Amniotic stem cell (primary cell): ENCODE measurements at regions not wholly inside any gene's neighbourhood (a gene's known extent, or its start where the extent isn't known, plus 50 kb on each side); places are given as distances from the start of the nearest gene placed in this dataset.
"Not testable (repeated sequence)": the region's sequence is repeated elsewhere in the genome, so short reads cannot be mapped to it uniquely, and the experiment has no call there.

ENCODE experiments used
- DNase-seq: peaks from one replicate; lab custom pipeline; 2025; lab: John Stamatoyannopoulos, UW

DNA sequence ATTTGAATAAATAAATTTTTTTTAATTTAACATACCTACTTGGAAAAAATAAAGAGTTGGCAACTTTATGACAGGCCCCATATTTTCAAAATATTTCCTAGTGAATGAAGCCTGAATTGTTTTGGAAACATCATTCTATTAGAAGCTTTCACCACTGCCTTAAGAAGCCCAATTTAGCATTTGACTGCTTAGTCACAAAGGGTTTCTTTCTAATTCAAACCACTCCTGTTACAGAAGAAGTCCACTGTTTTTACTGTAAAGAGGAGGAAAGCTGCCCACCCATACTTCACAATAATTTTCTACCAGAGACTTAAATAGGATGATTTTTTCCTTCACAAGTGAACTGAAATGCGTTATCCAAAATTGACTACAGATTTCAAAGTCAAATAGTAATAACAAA, 534.6 kb upstream of the PTBP2 start:
- DNase-seq: no peak

DNA sequence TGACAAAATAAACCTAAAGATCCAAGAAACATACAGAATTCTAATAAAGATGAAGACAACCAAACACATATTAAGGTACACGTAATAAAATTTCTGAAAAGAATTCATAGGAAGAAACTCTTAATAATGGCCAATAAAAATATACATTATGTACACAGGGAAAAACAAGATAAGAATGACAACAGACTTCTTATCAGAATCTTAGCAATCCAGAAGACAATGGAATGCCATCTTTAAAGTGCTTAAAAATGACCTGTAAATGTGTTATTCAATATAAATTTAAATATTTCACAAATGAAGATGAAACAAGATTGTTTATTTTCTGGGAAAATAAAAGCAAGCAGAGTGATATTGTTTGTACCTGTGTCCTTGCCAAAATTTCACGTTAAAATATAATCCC, 530.4 kb upstream of the PTBP2 start:
- DNase-seq: no peak

DNA sequence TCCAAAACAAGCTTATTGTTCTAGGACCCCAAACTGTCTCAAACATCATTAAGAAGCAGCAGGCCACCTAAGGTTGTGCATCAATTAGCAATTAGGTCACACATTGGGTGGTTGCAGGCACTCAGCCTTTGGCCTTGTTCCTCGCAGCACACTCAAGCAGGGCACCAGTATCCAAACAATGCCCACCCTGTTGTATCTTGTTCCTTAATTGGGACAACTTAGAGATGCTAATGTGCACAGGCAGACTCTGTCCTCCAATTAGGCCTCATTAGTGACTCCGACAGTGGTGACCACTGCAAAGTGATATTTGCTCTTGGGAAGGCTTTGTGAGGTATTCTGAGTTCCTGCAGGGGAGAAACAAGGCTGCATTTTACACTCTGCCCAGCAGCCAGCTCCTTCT, 515.1 kb upstream of the PTBP2 start:
- DNase-seq: no peak

DNA sequence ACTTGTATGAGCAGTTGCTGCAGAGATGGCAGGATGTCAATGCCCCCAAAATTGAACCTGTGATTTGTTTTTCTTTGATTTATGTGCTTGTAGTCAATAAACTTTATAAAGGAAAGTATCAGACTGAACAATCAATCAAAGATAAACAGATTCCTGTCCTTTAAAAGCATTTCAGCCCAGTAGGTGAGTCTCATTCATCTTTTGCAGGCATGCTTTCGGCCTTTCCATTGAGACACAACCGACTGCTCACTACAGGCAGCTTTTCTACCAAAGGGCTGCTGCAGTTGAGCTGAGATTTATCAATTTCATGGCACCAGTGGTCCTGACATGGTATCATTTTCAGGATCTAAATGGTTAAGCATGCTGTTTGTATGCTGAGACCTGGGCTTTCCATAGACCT, 513.6 kb upstream of the PTBP2 start:
- no peak for DNase-seq

DNA sequence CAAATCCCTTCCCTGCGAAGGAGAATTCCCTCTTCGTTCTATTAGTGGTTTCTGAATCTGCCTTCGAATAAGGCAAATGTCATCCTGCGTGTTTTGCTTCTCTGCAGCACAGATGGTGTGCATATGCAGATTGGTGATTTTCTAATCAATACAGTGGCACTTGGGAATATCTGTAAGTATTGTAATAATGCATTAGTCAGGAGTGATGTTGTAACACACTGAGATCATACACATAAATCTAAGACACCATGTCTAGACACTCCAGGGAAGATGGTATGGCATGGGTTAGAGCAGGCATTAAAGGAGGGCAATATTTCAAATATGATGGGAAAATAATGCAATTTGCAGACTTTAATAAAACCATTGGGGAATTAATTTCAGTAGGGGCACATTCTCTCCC, 513.2 kb upstream of the PTBP2 start:
- DNase-seq: no peak

DNA sequence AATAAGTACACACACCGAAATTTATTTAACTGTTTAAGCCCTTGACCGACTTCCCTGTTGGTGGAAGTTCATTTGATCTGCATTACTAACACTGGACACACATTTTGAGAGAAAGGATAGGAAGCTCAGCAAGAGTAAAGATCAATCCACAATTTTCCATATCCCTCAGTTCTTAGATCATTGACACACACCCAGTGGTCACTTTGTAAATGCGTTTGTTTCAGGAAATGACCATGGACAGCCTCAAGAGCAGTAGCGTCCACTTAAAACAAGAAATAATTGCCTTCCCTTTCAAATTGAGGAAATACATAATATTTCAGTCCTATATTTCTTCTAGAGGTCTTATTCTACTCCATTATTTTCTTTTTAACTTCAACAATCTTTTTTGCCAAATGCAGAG, 511.5 kb upstream of the PTBP2 start:
- no peak for DNase-seq

DNA sequence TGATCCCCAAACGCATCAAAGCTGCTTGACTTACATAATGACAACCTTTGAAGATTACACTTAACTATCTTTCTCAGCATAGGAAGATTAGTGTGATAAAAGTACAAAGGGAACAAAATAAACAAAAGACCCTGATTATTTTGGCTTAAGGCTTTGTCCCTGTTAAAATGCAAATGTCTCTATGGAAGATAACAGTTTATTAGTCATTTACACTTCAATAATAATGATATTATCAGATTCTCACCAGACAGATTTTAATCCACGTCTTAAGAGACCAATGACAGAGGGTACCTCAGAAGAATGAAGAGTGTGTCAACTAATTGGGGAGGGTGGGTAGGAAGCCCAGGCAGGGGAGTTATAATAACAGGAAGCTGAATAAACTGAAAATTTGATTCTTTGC, 510.4 kb upstream of the PTBP2 start:
- DNase-seq: no peak

DNA sequence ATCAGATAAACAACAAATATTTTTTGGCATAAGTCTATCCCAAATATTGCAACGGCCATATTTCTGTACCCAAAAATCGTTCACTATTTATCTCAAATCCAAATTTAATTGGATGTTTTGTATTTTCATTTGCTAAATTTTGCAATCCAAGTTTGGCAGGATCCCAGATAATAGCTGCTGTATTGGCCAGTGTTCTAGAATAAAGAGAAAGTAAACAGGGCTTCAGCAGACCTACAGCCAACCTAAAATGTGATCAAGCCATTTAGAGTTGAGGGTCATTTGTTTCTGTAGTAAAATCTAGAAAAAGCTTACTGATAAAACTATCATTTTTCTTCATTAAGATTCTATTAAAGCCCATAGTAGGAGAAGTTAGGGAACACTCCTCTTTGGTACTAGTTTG, 506.6 kb upstream of the PTBP2 start:
- no peak for DNase-seq

DNA sequence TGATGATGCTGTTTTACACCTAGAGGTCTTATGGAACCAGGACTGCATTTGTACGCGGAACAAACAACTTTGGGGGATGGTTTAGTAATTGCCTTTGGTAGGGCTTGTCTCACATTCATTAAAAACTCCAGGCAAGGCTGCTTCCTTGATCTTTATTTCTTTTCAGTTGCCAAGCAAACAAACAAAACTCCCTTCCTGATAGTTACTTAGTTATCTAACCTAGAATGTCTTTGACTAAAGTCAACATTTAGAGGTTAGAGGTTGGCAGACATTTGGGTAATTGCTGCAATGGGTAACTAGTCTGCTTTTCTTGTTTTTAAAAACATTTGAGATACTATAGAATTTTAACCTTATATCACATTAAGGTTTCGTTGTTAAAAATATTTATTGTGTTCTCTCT, 500.9 kb upstream of the PTBP2 start:
- DNase-seq: no peak

DNA sequence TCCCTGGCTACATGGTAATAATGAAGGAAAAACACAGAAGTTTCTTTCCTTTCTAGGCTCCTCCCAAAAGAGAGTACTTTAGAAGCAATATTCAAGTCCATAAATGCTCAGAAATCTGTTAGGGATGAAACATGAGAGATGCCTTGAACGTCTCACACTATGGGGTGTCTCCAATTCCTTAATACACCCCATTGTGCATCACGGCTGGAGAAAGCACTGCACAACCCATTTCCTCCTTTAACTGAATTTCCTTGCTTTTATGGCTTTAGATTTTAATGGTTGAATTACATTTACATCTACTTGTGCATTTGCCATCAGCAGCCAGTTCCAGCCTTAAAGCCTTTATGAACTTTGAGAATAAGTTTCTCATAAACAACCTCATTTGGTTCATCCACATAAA, 498.9 kb upstream of the PTBP2 start:
- no peak for DNase-seq

DNA sequence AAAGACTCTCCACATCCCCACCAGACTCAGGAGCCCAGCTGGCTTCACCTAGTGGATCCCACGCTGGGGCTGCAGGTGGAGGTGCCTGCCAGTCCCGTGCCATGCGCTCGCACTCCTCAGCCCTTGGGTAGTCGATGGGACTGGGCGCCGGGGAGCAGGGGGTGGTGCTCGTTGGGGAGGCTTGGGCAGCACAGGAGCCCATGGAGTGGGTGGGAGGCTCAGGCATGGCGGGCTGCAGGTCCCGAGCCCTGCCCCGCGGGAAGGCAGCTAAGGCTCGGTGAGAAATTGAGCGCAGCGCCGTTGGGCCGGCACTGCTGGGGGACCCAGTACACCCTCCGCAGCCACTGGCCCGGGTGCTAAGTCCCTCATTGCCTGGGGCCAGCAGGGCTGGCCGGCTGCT, 497.4 kb upstream of the PTBP2 start:
- not testable (repeated sequence) for DNase-seq

DNA sequence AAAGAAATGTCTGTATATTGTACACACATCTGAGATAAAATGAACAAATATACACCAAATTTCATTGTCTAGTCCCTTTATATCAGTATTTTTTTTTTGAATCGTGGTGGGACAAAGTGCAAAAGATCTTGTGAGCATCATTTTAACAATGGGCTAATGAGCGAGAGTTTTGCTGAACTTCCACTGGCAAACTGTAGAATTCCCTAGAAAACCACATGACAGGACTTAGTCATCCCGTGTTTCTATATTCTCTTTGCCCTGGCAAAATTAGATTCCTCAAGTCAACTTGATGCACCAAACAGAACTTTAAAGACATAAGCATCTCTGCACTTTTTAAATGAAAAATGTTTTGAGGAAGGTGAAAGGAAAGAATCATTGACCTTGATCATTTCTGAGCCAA, 488.2 kb upstream of the PTBP2 start:
- no peak for DNase-seq

DNA sequence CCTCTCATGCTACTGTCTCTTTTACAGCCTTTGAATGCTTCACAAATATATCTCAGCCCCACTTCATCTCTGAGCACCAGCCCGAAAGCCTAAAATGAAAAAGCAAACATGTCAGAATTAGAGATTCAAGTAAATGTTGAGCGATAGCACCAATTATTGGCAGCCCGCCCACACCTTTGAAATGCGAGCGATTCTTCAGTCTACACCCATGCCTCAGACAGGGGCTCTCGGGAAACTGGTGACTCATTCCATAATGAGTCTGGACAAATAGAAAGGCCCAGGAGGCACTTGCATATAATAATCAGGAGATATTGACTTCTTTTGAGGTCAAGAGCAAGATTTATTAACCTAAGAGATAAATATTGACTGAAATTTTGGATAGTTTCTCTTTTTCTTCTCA, 487.3 kb upstream of the PTBP2 start:
- no peak for DNase-seq

DNA sequence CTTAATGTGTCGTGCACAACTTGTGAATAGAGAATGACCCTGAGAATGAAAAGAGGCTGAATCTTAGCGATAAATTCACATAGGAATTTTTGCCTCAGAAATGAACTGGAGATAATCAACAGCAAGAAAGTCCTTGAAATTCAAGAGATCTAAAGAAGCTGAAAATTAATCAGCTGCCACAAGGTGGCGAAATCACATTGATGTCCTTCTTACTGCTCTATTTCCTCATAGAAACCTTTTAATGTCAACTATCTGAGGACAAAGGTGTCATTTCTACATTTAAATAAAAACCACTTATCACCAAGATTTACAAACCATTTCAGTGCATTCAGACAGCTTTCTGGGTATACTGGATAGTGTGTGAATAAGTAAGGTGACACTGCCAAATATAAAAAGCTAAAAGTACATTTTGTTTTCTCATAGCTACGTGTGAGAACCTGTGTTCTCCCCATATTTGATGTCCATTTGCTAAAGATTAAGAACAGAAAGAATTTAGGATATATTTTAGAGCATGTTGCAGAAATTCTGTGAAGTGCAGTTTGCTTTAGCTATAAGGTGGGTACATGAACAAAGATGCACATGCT, 485.3 kb upstream of the PTBP2 start:
- DNase-seq: peak; percentile 49

DNA sequence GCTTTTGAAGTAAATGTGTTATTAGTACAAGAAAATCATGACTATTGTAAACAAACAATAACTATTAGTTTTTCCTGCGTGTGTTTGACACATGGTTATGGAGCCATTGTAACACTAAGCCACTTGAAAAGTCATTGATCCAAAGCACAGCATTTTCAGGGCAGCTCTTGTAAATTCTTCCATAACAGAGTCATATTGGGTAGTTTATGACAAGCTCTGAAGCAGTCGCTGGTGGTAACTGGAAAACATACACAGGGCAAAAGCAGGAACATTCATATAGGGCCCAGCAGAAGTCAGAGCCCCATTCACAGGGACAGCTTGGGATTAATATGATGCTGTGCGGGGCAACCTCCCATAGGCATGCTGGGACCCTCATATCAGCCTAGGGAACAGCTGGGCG, 483.2 kb upstream of the PTBP2 start:
- no peak for DNase-seq

DNA sequence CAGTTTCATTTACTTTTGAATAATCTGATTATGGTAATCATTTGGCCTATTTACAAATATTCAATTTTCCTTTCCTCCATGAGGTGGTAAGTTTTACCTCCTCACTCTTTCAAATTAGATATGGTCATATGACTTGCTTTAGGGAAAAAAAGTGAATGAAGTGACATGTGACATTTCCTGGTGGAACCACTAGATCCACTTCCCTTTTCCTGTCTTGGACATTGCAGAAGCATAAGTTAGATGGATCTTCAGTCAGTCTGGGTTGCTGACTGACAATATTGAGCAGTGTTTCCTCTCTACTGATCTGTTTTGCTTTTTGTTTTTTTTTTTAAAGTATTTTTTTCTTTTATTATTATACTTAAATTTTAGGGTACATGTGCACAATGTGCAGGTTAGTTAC, 481.1 kb upstream of the PTBP2 start:
- DNase-seq: no peak

DNA sequence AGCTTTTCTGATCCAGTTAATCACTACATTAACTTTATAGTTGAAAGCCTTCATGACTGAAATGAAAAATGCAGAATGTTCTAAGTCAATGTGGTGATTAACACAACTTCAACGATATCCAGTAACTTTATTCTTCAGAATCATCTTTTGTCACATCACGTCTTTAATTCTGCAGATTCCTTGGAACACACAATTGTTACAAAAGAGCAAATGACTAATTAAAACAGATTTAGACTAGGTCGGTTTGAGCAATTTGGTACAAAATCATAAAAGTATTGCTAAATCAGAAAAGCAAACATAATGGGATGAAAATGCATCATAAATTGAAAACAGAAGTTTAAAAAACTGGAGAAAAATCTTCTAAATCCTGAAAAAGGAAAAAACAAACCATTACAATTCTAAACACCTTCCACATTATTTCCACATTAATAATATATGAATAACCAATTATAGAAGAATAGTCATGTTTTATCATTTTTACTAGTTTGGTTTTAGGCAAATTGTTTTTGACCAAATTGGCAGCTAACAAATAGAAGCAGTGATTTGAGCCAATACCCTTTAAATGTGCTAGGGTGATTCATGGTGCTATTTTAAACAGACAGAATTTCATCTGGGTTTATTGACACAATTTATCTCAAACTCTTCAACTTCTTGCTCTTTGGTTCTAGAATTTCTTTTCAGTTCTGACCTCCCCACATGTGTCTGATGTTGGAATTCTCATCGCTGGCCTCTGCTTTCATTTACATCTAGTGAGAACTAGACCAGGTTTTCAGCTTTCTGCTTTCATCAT, 468.1 kb upstream of the PTBP2 start:
- no peak for DNase-seq

DNA sequence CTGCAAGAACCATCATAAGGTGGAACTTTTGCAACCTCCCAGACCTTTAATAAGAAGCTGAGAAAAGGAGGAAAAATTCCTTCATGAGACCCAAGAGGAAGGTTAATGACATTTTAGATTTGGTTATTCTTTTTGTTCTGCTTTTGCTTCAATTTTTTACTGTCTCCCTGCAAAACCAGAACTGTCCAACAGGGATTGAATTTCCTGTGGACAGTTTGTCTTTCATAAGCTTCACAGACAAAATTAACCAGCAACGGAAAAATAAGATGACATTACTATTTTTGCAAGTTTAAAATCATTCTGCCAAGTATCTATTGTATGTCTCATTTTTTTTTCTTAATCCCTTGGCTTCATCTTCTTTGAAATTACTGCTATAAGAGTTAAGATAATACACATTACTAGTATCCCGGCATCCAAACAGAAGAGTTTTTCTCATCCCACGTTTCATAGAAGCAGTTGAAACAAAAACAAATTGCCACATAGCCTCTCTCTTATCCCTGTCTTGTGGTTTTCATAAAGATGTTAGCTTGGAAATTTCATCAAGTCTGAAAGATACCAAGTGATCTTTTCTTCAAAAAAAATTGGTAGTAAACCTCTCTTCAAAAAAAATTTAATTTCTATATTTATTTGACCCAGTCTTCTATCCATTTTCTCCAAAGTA, 465.3 kb upstream of the PTBP2 start:
- no peak for DNase-seq

DNA sequence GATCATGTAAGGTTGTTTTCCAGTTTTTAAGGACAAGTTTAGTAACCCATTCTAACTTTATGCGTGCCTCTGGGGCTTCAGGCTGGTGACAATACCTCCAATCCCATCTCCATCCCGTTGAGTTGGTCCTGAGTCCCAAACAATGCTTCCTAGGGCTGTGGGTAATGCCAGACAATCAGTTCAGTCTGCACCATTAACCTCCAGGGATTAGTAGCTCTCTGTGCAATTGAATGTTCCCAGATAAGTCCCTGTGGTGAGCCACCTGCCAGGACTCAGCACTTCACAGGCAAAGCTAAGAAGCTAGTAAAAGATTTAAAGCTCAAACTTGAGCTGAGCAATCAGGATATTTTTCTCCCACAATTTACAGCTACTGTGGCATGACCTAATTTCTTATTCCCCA, 462.2 kb upstream of the PTBP2 start:
- DNase-seq: no peak

DNA sequence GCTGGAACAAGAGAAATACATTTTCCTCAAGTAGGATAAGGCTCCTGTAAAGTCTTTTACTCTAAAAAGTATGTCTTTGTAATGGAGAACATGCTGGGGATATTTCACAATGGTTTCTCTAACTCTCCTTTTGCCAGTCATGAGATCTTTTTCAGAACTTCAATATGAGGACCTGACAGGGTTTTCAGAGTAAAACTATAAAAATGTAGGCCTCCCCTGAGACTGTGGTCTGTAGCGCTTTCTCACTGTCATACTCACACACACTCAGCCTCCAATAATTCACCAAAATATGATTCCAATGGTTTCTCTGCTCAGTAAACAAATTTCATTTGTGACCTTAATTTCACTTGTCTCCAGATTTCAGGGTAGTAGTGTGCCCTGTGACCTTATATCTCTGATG, 440.1 kb upstream of the PTBP2 start:
- DNase-seq: no peak

DNA sequence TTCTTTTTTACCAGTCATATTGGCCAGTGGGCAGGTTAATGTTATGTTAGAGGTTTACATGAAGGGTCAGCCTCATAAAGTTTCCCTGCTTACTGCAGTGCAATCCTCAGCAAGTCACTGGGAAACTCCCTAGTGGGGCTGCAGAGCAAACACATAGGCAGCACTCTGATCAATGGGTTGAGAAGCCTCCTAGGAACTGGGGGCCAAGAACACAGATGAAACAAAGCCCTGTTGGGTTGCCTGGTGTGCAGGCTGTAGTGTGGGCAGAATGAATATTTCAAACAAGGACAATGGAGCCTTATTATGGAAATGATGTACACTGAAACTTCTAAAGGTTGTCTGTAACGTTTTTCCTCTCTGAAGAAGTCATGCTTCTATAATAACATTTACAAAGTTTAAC, 431.6 kb upstream of the PTBP2 start:
- no peak for DNase-seq

DNA sequence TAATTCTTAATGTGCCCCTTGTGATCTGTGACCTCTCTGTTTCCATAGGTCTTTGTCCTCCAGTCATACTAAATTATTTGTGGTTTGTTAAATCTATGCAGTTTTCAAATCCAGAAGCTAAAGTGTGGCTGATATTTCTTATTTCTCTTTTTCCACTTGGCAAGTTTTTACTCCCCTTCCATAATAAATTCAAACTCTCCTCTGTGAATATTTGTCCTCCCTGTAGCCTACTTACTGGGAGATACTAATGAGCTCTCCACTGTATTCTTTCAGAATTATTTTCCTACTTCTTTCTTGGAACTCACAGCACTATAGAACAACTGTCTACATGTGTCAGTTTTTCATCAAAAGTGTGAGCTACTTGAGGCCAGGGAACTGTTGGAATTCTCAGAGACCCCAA, 430.8 kb upstream of the PTBP2 start:
- DNase-seq: no peak

DNA sequence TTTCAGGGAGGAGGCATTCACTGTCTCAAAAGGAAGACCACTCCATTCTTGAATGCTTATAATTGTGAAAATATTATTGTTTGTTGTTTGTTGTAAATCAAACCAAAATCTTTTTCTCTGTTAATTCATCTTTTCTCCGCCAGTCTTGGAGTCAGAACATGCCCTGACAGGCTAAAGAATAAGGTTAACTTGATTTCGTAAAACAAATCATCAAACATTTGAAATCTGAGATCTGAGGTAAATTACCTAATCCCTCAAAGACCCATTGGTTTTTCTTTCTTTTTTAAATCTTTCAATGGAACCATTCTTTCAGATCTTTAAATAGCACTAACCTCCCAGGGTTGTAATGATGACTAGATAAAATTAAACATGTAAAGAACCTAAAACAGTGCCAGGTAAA, 430.1 kb upstream of the PTBP2 start:
- DNase-seq: no peak

DNA sequence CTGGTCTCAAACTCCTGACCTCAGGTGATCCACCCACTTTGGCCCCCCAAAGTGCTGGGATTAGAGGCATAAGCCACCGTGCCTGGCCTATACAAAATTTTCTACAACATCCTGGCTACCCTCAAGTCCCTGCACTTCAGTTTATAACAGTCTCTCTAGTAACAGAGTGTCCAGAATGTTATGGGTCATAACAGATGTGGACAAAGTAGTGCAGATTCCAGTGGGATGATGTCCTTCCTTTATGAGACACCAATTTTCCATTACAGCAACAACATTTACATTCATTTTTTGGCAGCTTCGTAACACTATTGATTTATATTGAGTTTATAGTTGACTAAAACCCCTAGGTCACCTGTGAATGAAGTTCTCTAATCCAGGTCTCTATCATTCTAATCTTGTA, 429.4 kb upstream of the PTBP2 start:
- no peak for DNase-seq
